Hepatocyte (in vitro differentiated cells): ENCODE measurements at regions not wholly inside any gene's neighbourhood (a gene's known extent, or its start where the extent isn't known, plus 50 kb on each side); places are given as distances from the start of the nearest gene placed in this dataset.

Source experiments
- CTCF ChIP-seq: fragments of 200-600 bp; sonication (generic); IDR thresholded peaks from 2 replicates; pipeline ENCODE4 v1.5.1; 2016; ENCODE audit warnings: antibody characterized with exemption, mild to moderate bottlenecking; ENCODE audit not compliant: poor library complexity
- EZH2 ChIP-seq: fragments of 200-600 bp; sonication (generic); IDR thresholded peaks from 2 replicates; pipeline ENCODE4 v1.6.1; 2016; ENCODE audit warnings: antibody characterized with exemption, mild to moderate bottlenecking, borderline replicate concordance

- no peak for TF ChIP-seq CTCF
- no peak for TF ChIP-seq EZH2
Observed at GRCh38 chr4:174430576-174430975, 91.7 kb downstream of the HPGD start.
